HepG2 (cell line): ENCODE measurements at regions not wholly inside any gene's neighbourhood (a gene's known extent, or its start where the extent isn't known, plus 50 kb on each side); places are given as distances from the start of the nearest gene placed in this dataset.

Experiments
- CCAR2 ChIP-seq: fragments of 200-400 bp; formaldehyde crosslinking; optimal IDR thresholded peaks from 2 replicates; pipeline ENCODE3; 2018; ENCODE audit warnings: low read depth, mild to moderate bottlenecking, low read length, moderate library complexity
- KDM1A ChIP-seq: IDR thresholded peaks from 2 replicates; pipeline ENCODE4 v1.6.1; 2016; ENCODE audit warnings: missing compliant biosample characterization
- MYC ChIP-seq: sonication (generic); formaldehyde crosslinking; IDR thresholded peaks from 2 replicates; pipeline ENCODE4 v1.9.0; 2021; ENCODE audit warnings: missing genetic modification reagents, borderline replicate concordance
- POLR2A ChIP-seq, 2 experiments: IDR thresholded peaks; 2 replicates each; pipeline ENCODE4 v1.6.1; 2011; ENCODE audit warnings: low read depth in 2 of 2, low read length in 2 of 2, mild to moderate bottlenecking in 1 of 2, moderate library complexity in 1 of 2; ENCODE audit not compliant: insufficient read depth in 1 of 2
- SP2 ChIP-seq: sonication (generic); formaldehyde crosslinking; IDR thresholded peaks from 2 replicates; pipeline ENCODE4 v1.5.1; 2020; ENCODE audit warnings: mild to moderate bottlenecking, missing genetic modification reagents
- TBX3 ChIP-seq: fragments of 450-650 bp; IDR thresholded peaks from 2 replicates; pipeline ENCODE4 v1.6.1; 2017; ENCODE audit warnings: antibody characterized with exemption, mild to moderate bottlenecking, inconsistent platforms, borderline replicate concordance
- ZNF225 ChIP-seq: sonication (generic); formaldehyde crosslinking; IDR thresholded peaks from 2 replicates; pipeline ENCODE4 v1.4.0; 2020; ENCODE audit warnings: mild to moderate bottlenecking, missing genetic modification reagents
- TF ChIP-seq, protein P1 (sequence below): sonication (generic); formaldehyde crosslinking; IDR thresholded peaks from 2 replicates; pipeline ENCODE4 v1.5.0; 2020; ENCODE audit warnings: mild to moderate bottlenecking, missing genetic modification reagents, moderate library complexity
- TF ChIP-seq, protein P2 (sequence below): sonication (generic); formaldehyde crosslinking; IDR thresholded peaks from 2 replicates; pipeline ENCODE4 v1.4.0; 2020; ENCODE audit warnings: missing genetic modification reagents, borderline replicate concordance
- TF ChIP-seq, protein P3 (sequence below): sonication (generic); formaldehyde crosslinking; IDR thresholded peaks from 2 replicates; pipeline ENCODE4 v1.4.0; 2020; ENCODE audit warnings: missing genetic modification reagents

DNA sequence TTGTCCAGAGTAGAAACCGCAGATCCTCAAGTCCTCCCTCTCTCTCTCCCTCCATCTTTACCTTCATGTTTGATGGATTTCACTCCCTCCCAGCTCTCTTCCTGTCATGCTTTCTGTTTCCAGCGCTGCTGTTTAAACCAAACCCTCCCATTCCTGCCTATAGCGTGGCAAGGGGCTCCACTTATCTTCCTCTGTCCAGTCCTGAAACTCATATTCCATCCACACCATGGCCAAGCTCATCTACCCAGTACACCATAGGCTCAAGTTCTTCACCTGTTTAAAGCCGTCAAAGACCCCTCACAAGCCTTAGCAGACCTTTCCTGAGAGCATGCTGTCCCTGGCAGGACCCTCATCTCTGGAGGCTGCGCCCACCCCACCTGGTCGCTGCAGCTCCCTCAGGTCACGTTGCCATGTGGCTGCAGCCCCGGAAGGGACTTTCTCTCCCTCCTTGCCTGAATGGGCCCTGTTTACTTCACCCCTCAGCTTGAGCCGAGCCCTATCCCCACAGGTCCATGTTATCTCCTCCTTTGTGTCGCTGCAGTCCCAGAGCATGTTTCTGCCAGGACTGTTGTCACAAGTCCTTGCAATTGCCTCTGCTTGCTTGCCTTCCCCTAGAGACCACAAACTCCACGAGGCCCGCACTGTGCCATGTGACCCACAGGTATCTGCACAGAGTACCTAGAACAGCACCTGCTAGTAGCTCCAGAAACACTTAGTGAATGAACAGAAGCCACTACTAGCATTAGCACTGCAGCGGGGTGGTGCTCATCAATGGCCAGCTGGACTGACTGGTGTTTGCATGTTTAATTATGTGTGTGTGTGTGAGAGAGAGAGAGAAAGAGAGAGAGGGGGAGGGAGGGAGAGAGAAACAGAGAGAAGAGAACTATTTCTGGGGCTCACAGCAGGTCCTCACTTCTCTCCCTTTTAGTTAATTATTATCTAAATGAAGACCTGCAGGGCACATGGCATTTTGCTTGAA is 149.4 kb upstream of the SNX19 start:
- no peak for TF ChIP-seq SP2 (CRISPR knock-in tag)
- no peak for TF ChIP-seq ZNF225 (CRISPR knock-in tag)
- TF ChIP-seq, protein P1, sequence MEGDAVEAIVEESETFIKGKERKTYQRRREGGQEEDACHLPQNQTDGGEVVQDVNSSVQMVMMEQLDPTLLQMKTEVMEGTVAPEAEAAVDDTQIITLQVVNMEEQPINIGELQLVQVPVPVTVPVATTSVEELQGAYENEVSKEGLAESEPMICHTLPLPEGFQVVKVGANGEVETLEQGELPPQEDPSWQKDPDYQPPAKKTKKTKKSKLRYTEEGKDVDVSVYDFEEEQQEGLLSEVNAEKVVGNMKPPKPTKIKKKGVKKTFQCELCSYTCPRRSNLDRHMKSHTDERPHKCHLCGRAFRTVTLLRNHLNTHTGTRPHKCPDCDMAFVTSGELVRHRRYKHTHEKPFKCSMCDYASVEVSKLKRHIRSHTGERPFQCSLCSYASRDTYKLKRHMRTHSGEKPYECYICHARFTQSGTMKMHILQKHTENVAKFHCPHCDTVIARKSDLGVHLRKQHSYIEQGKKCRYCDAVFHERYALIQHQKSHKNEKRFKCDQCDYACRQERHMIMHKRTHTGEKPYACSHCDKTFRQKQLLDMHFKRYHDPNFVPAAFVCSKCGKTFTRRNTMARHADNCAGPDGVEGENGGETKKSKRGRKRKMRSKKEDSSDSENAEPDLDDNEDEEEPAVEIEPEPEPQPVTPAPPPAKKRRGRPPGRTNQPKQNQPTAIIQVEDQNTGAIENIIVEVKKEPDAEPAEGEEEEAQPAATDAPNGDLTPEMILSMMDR (CRISPR knock-in tag) = no peak
- no peak for TF ChIP-seq TBX3
- TF ChIP-seq, protein P2, sequence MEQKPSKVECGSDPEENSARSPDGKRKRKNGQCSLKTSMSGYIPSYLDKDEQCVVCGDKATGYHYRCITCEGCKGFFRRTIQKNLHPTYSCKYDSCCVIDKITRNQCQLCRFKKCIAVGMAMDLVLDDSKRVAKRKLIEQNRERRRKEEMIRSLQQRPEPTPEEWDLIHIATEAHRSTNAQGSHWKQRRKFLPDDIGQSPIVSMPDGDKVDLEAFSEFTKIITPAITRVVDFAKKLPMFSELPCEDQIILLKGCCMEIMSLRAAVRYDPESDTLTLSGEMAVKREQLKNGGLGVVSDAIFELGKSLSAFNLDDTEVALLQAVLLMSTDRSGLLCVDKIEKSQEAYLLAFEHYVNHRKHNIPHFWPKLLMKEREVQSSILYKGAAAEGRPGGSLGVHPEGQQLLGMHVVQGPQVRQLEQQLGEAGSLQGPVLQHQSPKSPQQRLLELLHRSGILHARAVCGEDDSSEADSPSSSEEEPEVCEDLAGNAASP (CRISPR knock-in tag) = no peak
- no peak for TF ChIP-seq CCAR2
- TF ChIP-seq POLR2A (IDR thresholded peaks at IDR 0.05; ENCODE audit: insufficient read depth in 1 of 2, low read depth in 2 of 2, low read length in 2 of 2) = no peak
- TF ChIP-seq, protein P3, sequence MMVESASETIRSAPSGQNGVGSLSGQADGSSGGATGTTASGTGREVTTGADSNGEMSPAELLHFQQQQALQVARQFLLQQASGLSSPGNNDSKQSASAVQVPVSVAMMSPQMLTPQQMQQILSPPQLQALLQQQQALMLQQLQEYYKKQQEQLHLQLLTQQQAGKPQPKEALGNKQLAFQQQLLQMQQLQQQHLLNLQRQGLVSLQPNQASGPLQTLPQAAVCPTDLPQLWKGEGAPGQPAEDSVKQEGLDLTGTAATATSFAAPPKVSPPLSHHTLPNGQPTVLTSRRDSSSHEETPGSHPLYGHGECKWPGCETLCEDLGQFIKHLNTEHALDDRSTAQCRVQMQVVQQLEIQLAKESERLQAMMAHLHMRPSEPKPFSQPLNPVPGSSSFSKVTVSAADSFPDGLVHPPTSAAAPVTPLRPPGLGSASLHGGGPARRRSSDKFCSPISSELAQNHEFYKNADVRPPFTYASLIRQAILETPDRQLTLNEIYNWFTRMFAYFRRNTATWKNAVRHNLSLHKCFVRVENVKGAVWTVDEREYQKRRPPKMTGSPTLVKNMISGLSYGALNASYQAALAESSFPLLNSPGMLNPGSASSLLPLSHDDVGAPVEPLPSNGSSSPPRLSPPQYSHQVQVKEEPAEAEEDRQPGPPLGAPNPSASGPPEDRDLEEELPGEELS = no peak
- TF ChIP-seq KDM1A (CRISPR knock-in tag) = no peak
- TF ChIP-seq MYC (CRISPR knock-in tag) = no peak
